ENCODE measurements at regions not wholly inside any gene's neighbourhood (a gene's known extent, or its start where the extent isn't known, plus 50 kb on each side); places are given as distances from the start of the nearest gene placed in this dataset.

DNA sequence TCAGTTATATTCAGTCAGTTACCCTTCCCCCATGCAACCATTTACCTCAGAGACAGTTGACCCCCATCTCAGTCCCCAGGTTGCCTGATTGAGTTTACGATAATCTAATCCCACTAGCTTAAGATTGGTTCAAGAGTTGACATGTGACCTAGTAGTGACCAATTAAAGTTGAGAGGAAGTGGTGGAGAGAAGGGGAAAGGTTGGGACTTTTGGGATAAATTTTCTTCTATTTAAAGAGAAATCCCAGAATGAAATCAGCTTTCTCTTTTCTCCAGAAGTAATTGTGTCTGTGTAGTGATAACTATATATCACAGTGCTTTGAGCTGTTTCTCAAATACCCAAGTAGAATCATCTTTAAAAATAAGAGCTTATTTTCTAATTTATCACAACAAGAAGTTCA lies 396.7 kb upstream of the CLINT1 start:
- DNase-seq (ENCODE audit: low spot score) = no peak
- Histone ChIP-seq H3K27ac (no peak overlapping the region), H3K9me3 (no peaks in the 10 kb centered on the region), H3K27me3 (no peaks in the 10 kb centered on the region), H3K4me1 (no peaks in the 10 kb centered on the region), H3K36me3 (no peaks in the 10 kb centered on the region), H3K4me3 (no peak overlapping the region)
- TF ChIP-seq, protein P1, sequence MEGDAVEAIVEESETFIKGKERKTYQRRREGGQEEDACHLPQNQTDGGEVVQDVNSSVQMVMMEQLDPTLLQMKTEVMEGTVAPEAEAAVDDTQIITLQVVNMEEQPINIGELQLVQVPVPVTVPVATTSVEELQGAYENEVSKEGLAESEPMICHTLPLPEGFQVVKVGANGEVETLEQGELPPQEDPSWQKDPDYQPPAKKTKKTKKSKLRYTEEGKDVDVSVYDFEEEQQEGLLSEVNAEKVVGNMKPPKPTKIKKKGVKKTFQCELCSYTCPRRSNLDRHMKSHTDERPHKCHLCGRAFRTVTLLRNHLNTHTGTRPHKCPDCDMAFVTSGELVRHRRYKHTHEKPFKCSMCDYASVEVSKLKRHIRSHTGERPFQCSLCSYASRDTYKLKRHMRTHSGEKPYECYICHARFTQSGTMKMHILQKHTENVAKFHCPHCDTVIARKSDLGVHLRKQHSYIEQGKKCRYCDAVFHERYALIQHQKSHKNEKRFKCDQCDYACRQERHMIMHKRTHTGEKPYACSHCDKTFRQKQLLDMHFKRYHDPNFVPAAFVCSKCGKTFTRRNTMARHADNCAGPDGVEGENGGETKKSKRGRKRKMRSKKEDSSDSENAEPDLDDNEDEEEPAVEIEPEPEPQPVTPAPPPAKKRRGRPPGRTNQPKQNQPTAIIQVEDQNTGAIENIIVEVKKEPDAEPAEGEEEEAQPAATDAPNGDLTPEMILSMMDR (IDR thresholded peaks at IDR 0.05) = no peak

DNA sequence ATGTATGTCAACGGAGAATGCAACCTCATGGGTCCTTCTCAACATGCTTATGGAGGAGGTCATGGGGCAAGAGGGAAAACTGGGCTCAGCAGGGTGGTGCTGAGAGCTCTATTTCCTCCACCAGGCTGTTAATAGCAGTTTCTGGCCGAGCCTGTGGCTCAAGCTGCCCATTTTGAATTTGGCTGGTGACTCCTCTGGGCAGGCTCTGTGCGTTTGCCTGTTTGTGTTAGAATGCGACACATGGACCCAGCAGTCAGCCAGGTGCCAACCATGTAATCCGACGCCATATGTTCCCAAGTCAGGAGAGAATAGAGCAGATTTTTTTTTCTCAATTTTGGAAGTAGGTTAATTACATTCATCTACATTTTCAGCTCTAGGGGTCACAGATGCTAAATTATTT lies 387.7 kb upstream of the CLINT1 start:
- Histone ChIP-seq H3K4me1 (no peaks in the 10 kb centered on the region), H3K36me3 (no peaks in the 10 kb centered on the region), H3K27ac (no peak overlapping the region), H3K4me3 (no peak overlapping the region), H3K9me3 (no peaks in the 10 kb centered on the region), H3K27me3 (no peaks in the 10 kb centered on the region)
- no peak for DNase-seq (ENCODE audit: low spot score)
- TF ChIP-seq, protein P1 (IDR thresholded peaks at IDR 0.05) = no peak

DNA sequence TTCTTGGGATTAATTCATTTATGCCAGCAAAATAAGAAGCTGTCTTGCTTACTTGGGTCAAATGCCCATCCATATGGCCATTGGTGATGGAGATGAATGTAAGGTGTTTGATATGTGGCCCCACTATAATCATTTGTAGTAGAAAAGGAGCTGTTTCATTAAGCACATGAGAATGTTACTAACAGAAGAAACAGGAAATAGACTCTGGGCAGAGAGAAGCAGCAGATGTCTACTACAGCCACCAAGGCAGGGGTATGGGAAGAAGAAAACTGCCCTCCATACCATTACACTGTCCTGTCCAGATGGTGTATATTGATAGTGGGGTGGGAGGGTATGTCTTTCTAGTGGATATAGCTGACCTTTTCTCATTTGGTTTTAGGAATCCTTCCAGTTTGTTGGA lies 386.6 kb upstream of the CLINT1 start:
- no peaks in the 10 kb centered on the region for H3K9me3 ChIP-seq
- no peaks in the 10 kb centered on the region for H3K4me1 ChIP-seq
- no peaks in the 10 kb centered on the region for H3K27me3 ChIP-seq
- TF ChIP-seq, protein P1 (IDR thresholded peaks at IDR 0.05) = no peak
- H3K27ac ChIP-seq = no peak overlapping the region
- H3K4me3 ChIP-seq = no peak overlapping the region
- no peak for DNase-seq (ENCODE audit: low spot score)
- no peaks in the 10 kb centered on the region for H3K36me3 ChIP-seq

DNA sequence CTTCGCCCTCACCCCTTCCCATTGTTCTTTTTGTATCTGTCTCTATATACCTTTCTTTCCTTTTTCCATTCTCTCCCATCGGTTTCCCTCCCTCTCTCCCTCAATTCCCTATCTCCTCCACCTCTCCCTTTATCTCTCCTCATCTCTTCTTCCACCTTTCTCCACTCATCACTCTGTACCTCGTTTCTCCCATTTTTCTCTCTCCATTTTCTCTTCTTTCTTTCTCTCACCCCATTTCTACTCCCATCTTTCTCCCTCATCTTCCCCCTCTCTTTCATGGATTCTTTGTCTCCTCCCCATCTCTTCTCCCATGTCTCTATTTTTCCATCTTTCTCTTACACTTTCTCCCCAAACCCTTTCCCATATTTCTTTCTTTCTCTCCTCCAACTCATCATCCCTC lies 385.9 kb upstream of the CLINT1 start:
- Histone ChIP-seq H3K27ac (no peak overlapping the region), H3K4me3 (no peak overlapping the region), H3K27me3 (no peaks in the 10 kb centered on the region), H3K36me3 (no peaks in the 10 kb centered on the region), H3K9me3 (no peaks in the 10 kb centered on the region), H3K4me1 (no peaks in the 10 kb centered on the region)
- TF ChIP-seq, protein P1 (IDR thresholded peaks at IDR 0.05) = no peak
- DNase-seq (ENCODE audit: low spot score) = no peak

DNA sequence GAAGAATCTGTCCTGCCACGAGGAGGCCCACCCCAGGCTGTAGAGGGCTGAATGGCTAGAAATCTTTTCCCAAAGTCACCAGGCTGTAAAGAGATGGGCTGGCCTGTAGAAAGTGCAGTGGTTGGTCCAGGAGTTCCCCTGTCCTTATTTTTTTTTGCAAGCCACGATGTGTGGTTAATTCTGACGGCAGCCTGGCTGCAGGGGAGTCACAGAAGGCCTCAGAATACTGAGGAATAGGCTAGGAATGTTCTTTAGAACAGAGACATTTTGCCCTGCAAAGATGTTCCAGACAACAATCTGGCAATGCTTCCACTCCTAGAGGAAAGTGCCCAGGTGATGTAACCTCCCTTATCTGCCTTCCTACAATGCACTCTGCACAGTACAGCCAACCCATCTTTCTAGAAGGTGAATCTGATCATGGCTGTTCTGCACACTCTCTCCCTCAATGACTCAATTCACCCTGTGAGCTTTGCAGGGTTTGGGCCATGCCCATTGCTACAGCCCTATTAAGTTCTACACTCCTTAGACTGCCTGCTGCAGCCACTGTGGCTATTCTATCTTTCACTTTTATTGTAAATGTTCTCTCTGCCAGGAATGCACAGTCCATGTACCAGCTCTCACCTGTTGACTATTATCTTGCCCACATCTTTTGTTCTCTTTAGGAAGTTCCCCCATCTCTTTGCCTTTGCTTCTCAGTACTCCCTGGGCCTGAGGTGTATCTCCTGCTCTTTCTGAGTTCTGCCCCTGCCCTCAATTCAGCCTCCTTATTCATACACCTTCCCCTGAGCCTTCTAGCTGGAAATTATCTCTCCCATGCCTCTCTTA lies 377.8 kb upstream of the CLINT1 start:
- no peak for DNase-seq (ENCODE audit: low spot score)
- Histone ChIP-seq H3K36me3 (no peaks in the 10 kb centered on the region), H3K4me1 (no peaks in the 10 kb centered on the region), H3K27me3 (no peaks in the 10 kb centered on the region), H3K27ac (no peak overlapping the region), H3K4me3 (no peak overlapping the region), H3K9me3 (no peaks in the 10 kb centered on the region)
- TF ChIP-seq, protein P1 (IDR thresholded peaks at IDR 0.05) = no peak

DNA sequence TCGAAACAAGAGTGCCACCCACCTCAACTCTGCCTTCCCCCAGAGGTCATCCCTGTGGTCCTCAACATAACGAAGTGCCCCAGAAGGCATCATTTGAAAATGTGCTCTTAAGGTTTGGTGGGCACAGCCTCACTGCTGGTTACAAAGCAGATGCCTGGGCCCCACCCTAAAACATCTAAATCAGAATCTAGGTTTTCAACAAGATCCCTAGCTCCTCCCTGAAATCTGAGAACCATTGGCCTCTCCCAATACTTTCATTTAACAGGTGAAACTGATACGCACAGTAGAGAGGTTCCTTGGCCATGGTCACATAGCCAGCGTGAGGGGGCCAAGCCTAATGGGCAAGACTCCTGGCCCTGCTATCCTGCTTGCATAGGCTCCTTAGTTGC lies 376.2 kb upstream of the CLINT1 start:
- TF ChIP-seq, protein P1 (IDR thresholded peaks at IDR 0.05) = no peak

More for the DNA sequence above, 376.2 kb upstream of the CLINT1 start:
- Histone ChIP-seq H3K27ac (no peak overlapping the region), H3K4me3 (no peak overlapping the region), H3K27me3 (no peaks in the 10 kb centered on the region), H3K4me1 (no peaks in the 10 kb centered on the region), H3K36me3 (no peaks in the 10 kb centered on the region), H3K9me3 (no peaks in the 10 kb centered on the region)
- DNase-seq (ENCODE audit: low spot score) = no peak
